ENCODE measurements at regions not wholly inside any gene's neighbourhood (a gene's known extent, or its start where the extent isn't known, plus 50 kb on each side); places are given as distances from the start of the nearest gene placed in this dataset.

- Mint-ChIP-seq H3K4me1 (ENCODE audit: unreplicated experiment) (peaks cover 27% of the 10 kb centered on the region), H3K36me3 (peaks cover 3% of the 10 kb centered on the region), H3K4me3 (no peak overlapping the region), H3K27me3 (peaks cover 26% of the 10 kb centered on the region), H3K27ac (no peak overlapping the region), H3K9me3 (no peaks in the 10 kb centered on the region)
- TF ChIP-seq CTCF (conservative IDR thresholded peaks at IDR 0.05) = no peak
- DNase-seq (ENCODE audit: extremely low spot score, unreplicated experiment) = no peak
Measured at GRCh38 chr6:168834801-168835200, 393.8 kb downstream of the SMOC2 start.

- DNase-seq (ENCODE audit: extremely low spot score, unreplicated experiment) = no peak
- no peaks in the 10 kb centered on the region for H3K9me3 Mint-ChIP-seq
- no peak overlapping the region for H3K4me3 Mint-ChIP-seq
- H3K4me1 Mint-ChIP-seq (ENCODE audit: unreplicated experiment) = peaks cover 28% of the 10 kb centered on the region
- H3K27ac Mint-ChIP-seq = no peak overlapping the region
- H3K27me3 Mint-ChIP-seq = peaks cover 21% of the 10 kb centered on the region
- no peak for TF ChIP-seq CTCF (conservative IDR thresholded peaks at IDR 0.05)
- peaks cover 3% of the 10 kb centered on the region for H3K36me3 Mint-ChIP-seq
Measured at GRCh38 chr6:168834042-168834587, 393.1 kb downstream of the SMOC2 start.

GRCh38 chr6:168828800-168829199 is 387.8 kb downstream of the SMOC2 start:
- H3K9me3 Mint-ChIP-seq = peaks cover 4% of the 10 kb centered on the region
- no peak for TF ChIP-seq CTCF (conservative IDR thresholded peaks at IDR 0.05)
- no peak overlapping the region for H3K27ac Mint-ChIP-seq
- peaks cover 33% of the 10 kb centered on the region for H3K4me1 Mint-ChIP-seq (ENCODE audit: unreplicated experiment)
- peaks cover 3% of the 10 kb centered on the region for H3K27me3 Mint-ChIP-seq
- no peak overlapping the region for H3K4me3 Mint-ChIP-seq
- no peaks in the 10 kb centered on the region for H3K36me3 Mint-ChIP-seq
- no peak for DNase-seq (ENCODE audit: extremely low spot score, unreplicated experiment)

- H3K9me3 Mint-ChIP-seq = peaks cover 4% of the 10 kb centered on the region
- no peak for DNase-seq (ENCODE audit: extremely low spot score, unreplicated experiment)
- no peak for TF ChIP-seq CTCF (conservative IDR thresholded peaks at IDR 0.05)
- peaks cover 8% of the 10 kb centered on the region for H3K27me3 Mint-ChIP-seq
- H3K27ac Mint-ChIP-seq = no peak overlapping the region
- H3K4me1 Mint-ChIP-seq (ENCODE audit: unreplicated experiment) = peaks cover 33% of the 10 kb centered on the region
- no peak overlapping the region for H3K4me3 Mint-ChIP-seq
- no peaks in the 10 kb centered on the region for H3K36me3 Mint-ChIP-seq
Measured at GRCh38 chr6:168828035-168828434, 387.1 kb downstream of the SMOC2 start.

GRCh38 chr6:168827586-168827871 is 386.5 kb downstream of the SMOC2 start:
- DNase-seq (ENCODE audit: extremely low spot score, unreplicated experiment) = no peak
- no peak overlapping the region for H3K27ac Mint-ChIP-seq
- no peak overlapping the region for H3K4me3 Mint-ChIP-seq
- peaks cover 33% of the 10 kb centered on the region for H3K4me1 Mint-ChIP-seq (ENCODE audit: unreplicated experiment)
- peaks cover 8% of the 10 kb centered on the region for H3K27me3 Mint-ChIP-seq
- TF ChIP-seq CTCF (conservative IDR thresholded peaks at IDR 0.05) = no peak
- H3K36me3 Mint-ChIP-seq = no peaks in the 10 kb centered on the region
- peaks cover 4% of the 10 kb centered on the region for H3K9me3 Mint-ChIP-seq

All from type B pancreatic cell (in vitro differentiated cells).